SW480 (cell line): ENCODE measurements at regions not wholly inside any gene's neighbourhood (a gene's known extent, or its start where the extent isn't known, plus 50 kb on each side); places are given as distances from the start of the nearest gene placed in this dataset.

Source experiments
- DNase-seq: peaks from one replicate; pipeline ENCODE4 v3.0.0-alpha.2; 2016; ENCODE audit warnings: low spot score

DNA sequence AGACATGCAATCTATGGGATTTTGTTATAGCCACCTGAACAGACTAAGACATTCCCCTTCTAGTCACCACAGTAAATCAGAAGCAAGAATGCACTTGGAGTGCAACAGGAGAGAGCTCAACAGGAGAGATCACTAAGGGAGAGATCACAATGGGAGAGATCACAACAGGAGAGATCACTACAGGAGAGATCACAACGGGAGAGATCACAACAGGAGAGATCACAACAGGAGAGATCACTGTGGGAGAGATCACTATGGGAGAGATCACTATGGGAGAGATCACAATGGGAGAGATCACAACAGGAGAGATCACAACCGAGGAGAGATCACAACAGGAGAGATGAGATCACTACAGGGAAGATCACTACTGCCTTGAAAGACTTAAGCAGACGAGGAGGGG is 238.5 kb upstream of the PITRM1 start:
- DNase-seq: no peak

- DNase-seq: no peak
Observed at GRCh38 chr10:3409928-3410327, 237.3 kb upstream of the PITRM1 start.

- DNase-seq: no peak
Observed at GRCh38 chr10:3408603-3409365, 236.2 kb upstream of the PITRM1 start.

DNA sequence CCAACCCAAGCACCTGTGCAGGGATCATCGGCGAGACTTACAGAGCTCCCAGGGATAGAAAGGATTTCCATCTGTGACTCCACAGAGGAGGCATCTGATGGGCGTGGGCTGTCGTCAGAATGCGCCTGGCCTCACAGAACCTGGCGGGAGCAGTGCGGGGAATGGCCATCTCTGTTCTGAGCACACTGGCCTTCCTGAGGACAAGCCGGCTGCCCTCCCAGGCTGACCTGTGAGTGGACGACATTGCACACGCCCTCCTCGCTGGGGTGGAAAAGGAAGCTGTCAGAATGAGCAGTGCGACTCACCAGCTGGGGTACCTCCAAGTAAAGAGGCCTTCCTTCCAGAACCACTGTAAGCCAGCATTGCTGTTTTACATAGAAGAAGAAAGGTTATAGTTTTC is 234.6 kb upstream of the PITRM1 start:
- DNase-seq: no peak

- no peak for DNase-seq
Observed at GRCh38 chr10:3406556-3406955, 234.0 kb upstream of the PITRM1 start.

- no peak for DNase-seq
Observed at GRCh38 chr10:3404381-3404780, 231.8 kb upstream of the PITRM1 start.

GRCh38 chr10:3402187-3402751 is 229.7 kb upstream of the PITRM1 start:
- DNase-seq: no peak

- no peak for DNase-seq
Observed at GRCh38 chr10:3401491-3401938, 228.9 kb upstream of the PITRM1 start.

DNA sequence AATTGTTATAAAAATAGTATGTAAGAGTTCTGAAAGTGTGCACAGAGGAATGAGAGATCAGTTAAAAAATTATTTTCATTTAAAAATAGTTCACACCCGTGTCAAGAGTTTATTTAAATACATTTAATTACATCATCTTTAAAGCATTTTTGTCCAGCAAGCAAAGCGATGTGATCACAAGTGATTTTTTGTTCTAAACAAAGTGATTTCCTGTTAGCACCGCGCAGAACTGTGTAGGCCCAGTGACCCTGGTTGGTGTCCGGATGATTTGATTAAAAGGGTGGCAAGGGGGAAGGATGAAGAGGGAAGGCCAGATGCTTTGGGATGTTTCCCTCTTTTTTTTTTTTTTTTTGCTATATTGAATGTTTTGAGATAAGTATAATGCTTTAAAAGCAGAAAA is 227.8 kb upstream of the PITRM1 start:
- DNase-seq: no peak

GRCh38 chr10:3399756-3400155 is 227.2 kb upstream of the PITRM1 start:
- no peak for DNase-seq

- DNase-seq: peak; percentile 83
Observed at GRCh38 chr10:3398825-3399646, 226.5 kb upstream of the PITRM1 start.

- DNase-seq: no peak
Observed at GRCh38 chr10:3397846-3398245, 225.3 kb upstream of the PITRM1 start.

- DNase-seq: no peak
Observed at GRCh38 chr10:3397231-3397630, 224.6 kb upstream of the PITRM1 start.

- DNase-seq: no peak
Observed at GRCh38 chr10:3396116-3396515, 223.5 kb upstream of the PITRM1 start.

- DNase-seq: no peak
Observed at GRCh38 chr10:3395458-3395861, 222.9 kb upstream of the PITRM1 start.

GRCh38 chr10:3395041-3395440 is 222.5 kb upstream of the PITRM1 start:
- no peak for DNase-seq

- DNase-seq: no peak
Observed at GRCh38 chr10:3393958-3394357, 221.4 kb upstream of the PITRM1 start.

GRCh38 chr10:3391657-3392056 is 219.1 kb upstream of the PITRM1 start:
- no peak for DNase-seq

DNA sequence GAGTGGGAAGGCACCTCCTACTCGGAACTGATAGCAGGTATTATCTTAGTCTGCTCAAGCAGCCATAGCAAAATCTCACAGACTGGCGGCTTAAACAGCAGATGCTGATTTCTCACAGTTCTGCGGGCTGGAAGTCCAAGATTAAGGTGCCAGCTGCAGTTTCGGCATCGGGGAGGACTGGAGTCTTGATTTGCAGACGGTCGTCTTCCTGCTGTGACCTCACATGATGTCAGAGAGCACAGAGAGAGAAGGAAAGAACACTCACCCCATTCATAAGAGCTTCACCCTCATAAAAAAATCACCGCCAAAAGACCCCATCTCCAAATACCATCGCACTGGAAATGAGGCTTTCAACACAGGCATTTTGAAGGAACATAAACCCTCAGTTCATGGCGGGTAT is 216.5 kb upstream of the PITRM1 start:
- DNase-seq: no peak

GRCh38 chr10:3385487-3385886 is 212.9 kb upstream of the PITRM1 start:
- DNase-seq: no peak

DNA sequence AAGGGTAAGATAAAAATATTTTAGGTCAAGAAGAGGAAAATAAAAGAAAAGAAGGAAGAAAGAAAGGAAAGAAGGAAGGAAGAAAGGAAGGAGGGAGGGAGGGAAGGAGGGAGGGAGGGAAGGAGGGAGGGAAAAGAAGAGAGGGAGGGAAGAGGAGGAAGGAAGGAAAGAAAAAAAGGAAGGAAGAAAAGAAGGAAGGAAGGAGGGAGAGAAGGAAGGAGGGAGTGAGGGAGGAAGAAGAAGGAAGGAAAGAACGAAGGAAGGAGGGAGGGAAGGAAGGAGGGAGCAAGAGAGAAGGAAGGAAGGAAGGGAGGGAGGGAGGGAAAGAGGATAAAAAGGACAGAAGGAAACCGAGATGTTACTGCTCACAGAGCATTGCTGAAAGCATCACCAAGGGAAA is 209.5 kb upstream of the PITRM1 start:
- DNase-seq: no peak

GRCh38 chr10:3380406-3381050 is 207.9 kb upstream of the PITRM1 start:
- no peak for DNase-seq

- no peak for DNase-seq
Observed at GRCh38 chr10:3376631-3377030, 204.0 kb upstream of the PITRM1 start.
